Upper lobe of right lung (tissue), 1 donor: ENCODE measurements at regions not wholly inside any gene's neighbourhood (a gene's known extent, or its start where the extent isn't known, plus 50 kb on each side); places are given as distances from the start of the nearest gene placed in this dataset.

Experiments
- ATAC-seq: fragments of 200-7000 bp; cut with Tn5 transposase; one replicate; pipeline ENCODE4 v1.9.1; 2020; ENCODE audit warnings: mild to moderate bottlenecking, moderate library complexity
- DNase-seq: peaks from one replicate; pipeline ENCODE4 v3.0.0-alpha.2; 2020
- H3K27ac ChIP-seq: fragments of 200-600 bp; one replicate; pipeline ENCODE4 v1.8.0; 2022
- H3K27me3 ChIP-seq: fragments of 200-600 bp; one replicate; pipeline ENCODE4 v1.8.0; 2022; ENCODE audit warnings: mild to moderate bottlenecking
- H3K36me3 ChIP-seq: fragments of 200-600 bp; one replicate; pipeline ENCODE4 v1.8.0; 2022
- H3K4me1 ChIP-seq: fragments of 200-600 bp; one replicate; pipeline ENCODE4 v1.8.0; 2022
- H3K4me3 ChIP-seq: fragments of 200-600 bp; one replicate; pipeline ENCODE4 v1.8.0; 2022; ENCODE audit warnings: mild to moderate bottlenecking
- H3K9me3 ChIP-seq: fragments of 200-600 bp; one replicate; pipeline ENCODE4 v1.8.0; 2022
- intact Hi-C: fragments of 100-400 bp; cut with DNase I; formaldehyde crosslinking; loops from one replicate; pipeline ENCODE4 v1.11.0; 2022
- TF ChIP-seq, protein P1 (sequence below): fragments of 200-600 bp; IDR thresholded peaks from one replicate; pipeline ENCODE4 v1.8.0; 2022; ENCODE audit warnings: antibody characterized with exemption
- donor health status: DM: no; HTN: yes; CAD: no; lungs with severe emphysema.

DNA sequence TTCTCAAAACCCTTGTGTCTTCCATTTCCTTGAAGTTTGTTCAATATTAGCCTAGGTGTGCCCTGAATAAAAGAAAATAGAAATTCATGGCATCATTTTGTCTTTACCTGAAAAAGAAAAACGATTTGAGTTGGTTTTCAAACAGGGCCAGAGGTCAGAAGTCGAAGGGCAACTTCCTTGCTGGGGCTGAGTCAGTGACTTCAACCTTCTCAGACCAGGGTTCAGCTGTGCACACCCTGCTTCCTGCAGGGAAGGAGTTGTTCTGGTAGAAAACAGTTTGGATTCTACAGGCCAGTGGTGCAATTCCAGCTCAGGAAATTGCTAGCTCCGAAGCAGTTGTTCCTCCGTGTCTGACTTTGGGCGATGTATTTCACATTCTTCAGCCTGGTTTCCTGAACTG lies 132.1 kb upstream of the SLC30A5 start:
- Histone ChIP-seq H3K27ac (no peak overlapping the region), H3K9me3 (no peaks in the 10 kb centered on the region), H3K4me1 (no peaks in the 10 kb centered on the region), H3K36me3 (no peaks in the 10 kb centered on the region), H3K4me3 (no peak overlapping the region), H3K27me3 (no peaks in the 10 kb centered on the region)
- TF ChIP-seq, protein P1, sequence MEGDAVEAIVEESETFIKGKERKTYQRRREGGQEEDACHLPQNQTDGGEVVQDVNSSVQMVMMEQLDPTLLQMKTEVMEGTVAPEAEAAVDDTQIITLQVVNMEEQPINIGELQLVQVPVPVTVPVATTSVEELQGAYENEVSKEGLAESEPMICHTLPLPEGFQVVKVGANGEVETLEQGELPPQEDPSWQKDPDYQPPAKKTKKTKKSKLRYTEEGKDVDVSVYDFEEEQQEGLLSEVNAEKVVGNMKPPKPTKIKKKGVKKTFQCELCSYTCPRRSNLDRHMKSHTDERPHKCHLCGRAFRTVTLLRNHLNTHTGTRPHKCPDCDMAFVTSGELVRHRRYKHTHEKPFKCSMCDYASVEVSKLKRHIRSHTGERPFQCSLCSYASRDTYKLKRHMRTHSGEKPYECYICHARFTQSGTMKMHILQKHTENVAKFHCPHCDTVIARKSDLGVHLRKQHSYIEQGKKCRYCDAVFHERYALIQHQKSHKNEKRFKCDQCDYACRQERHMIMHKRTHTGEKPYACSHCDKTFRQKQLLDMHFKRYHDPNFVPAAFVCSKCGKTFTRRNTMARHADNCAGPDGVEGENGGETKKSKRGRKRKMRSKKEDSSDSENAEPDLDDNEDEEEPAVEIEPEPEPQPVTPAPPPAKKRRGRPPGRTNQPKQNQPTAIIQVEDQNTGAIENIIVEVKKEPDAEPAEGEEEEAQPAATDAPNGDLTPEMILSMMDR: no peak
- intact Hi-C loops: no loop called here
- no peak for DNase-seq
- ATAC-seq: no peak

DNA sequence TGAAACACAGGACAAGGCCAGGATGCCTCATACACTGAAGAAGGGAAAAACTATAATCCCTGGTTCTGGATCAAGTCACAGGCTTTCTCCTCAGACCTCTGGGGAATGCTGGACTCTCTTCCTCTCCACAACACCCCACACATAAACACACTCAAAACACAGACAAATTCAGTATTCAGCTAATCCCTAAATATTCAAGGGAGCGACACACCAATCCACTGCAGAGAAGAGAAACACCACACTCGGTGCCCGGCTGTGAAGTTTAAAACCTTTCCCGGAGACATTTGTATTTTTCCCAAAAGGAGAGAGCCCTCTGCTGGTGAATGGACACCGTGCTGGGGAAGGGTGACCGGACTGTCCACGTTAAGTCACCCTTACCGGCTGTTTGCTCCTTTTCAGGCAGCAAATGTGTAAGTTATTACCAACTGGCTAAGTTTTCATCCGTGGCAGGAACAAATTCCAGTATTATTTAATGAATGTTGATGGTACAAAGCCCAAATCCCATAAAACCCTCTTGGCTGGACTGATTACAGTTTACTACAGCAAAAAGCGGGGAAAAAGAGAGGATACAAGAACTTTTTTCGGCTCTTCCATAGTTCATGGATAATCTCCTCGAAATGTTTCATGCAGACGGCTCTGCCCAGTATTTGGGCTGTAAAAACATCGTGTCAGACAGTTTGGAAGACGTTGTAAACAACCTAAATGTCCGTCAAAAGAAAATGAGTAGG lies 130.9 kb upstream of the SLC30A5 start:
- Histone ChIP-seq H3K27me3 (no peaks in the 10 kb centered on the region), H3K36me3 (no peaks in the 10 kb centered on the region), H3K4me1 (no peaks in the 10 kb centered on the region), H3K27ac (no peak overlapping the region), H3K9me3 (no peaks in the 10 kb centered on the region), H3K4me3 (no peak overlapping the region)
- intact Hi-C loops: no loop called here
- DNase-seq: no peak
- TF ChIP-seq, protein P1: peak; percentile 74
- ATAC-seq: peak; percentile 86

DNA sequence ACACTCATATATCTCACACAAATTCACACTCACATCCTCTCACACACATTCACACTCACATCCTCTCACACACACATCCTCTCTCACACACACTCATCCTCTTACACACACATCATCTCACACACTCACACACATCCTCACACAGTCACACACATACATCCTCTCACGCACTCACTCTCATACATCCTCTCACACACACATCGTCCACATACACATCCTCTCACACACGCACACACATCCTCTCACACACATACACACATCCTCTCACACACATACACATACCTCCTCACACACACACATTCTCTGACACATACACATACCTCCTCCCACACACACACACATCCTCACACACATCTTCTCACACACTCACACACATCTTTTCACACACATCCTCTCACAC lies 129.1 kb upstream of the SLC30A5 start:
- peak; percentile 12 for ATAC-seq
- TF ChIP-seq, protein P1: no peak
- intact Hi-C loops: no loop called here

DNA sequence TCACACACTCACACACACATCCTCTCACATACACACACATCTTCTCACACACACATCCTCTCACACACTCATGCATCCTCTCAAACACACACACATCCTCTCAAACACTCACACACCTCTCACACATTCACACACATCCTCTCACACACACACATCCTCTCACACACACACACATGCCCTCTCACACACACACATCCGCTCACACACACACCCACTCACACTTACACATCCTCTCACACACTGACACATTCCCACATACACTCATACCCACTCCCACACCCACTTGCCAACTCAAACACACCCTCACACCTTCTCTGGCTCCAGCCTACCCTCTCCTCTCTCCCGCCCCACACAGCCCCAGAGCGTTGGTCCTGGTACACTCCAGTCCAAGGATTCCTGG lies 127.9 kb upstream of the SLC30A5 start:
- TF ChIP-seq, protein P1: no peak
- Histone ChIP-seq H3K27ac (no peak overlapping the region), H3K4me1 (no peaks in the 10 kb centered on the region), H3K36me3 (no peaks in the 10 kb centered on the region), H3K9me3 (no peaks in the 10 kb centered on the region), H3K4me3 (no peak overlapping the region), H3K27me3 (no peaks in the 10 kb centered on the region)
- no peak for DNase-seq
- peak; percentile 6 for ATAC-seq
- intact Hi-C loops: no loop called here

More for the DNA sequence above, 129.1 kb upstream of the SLC30A5 start:
- H3K27me3 ChIP-seq: no peaks in the 10 kb centered on the region
- H3K9me3 ChIP-seq: no peaks in the 10 kb centered on the region
- no peak for DNase-seq
- no peaks in the 10 kb centered on the region for H3K36me3 ChIP-seq
- H3K4me1 ChIP-seq: no peaks in the 10 kb centered on the region
- no peak overlapping the region for H3K4me3 ChIP-seq
- H3K27ac ChIP-seq: no peak overlapping the region

DNA sequence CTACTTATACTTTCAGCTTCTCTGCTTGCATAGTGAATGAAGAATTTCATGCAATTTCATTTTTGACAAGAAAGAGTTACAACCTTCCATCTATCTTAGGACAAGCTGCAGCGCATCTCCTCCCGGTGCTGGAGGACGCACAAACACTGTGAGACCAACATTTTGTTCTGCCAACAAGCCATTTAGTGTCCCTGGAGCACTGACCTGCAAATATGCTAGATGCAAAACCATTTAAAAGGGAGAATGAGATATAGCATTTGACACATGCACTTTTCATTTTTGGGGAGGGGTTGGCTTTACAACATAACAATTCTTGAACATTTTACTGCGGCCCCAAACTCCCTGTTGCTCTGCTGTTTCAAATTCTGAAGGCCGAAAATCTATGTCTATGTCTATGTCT lies 127.2 kb upstream of the SLC30A5 start:
- DNase-seq (no peak), ATAC-seq (no peak)
- H3K36me3 ChIP-seq: no peaks in the 10 kb centered on the region
- no peak overlapping the region for H3K4me3 ChIP-seq
- intact Hi-C loops: no loop called here
- H3K27me3 ChIP-seq: no peaks in the 10 kb centered on the region
- H3K9me3 ChIP-seq: no peaks in the 10 kb centered on the region
- TF ChIP-seq, protein P1: no peak
- H3K27ac ChIP-seq: no peak overlapping the region
- no peaks in the 10 kb centered on the region for H3K4me1 ChIP-seq

DNA sequence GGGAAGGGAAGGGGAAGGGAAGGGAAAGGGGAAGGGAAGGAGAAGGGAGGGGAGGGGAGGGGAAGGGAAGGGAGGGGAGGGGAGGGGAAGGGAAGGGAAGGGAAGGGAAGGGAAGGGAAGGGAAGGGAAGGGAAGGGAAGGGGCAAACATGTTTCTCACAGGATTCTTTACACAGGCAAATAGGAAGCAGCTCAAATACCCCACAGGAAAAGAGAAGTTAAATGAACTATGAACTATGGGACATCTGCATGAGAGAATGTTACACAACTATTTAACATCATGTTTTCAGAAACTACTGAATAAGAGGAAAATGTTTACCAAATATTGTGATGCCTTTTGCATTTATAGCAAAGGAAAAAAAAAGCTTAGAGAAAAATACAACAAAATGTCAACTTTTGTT lies 125.4 kb upstream of the SLC30A5 start:
- no peak for ATAC-seq
- Histone ChIP-seq H3K4me1 (no peaks in the 10 kb centered on the region), H3K27ac (no peak overlapping the region), H3K36me3 (no peaks in the 10 kb centered on the region), H3K9me3 (no peaks in the 10 kb centered on the region), H3K27me3 (no peaks in the 10 kb centered on the region), H3K4me3 (no peak overlapping the region)
- intact Hi-C loops: no loop called here
- DNase-seq: no peak
- TF ChIP-seq, protein P1: no peak
